ENCODE measurements at regions not wholly inside any gene's neighbourhood (a gene's known extent, or its start where the extent isn't known, plus 50 kb on each side); places are given as distances from the start of the nearest gene placed in this dataset.

DNA sequence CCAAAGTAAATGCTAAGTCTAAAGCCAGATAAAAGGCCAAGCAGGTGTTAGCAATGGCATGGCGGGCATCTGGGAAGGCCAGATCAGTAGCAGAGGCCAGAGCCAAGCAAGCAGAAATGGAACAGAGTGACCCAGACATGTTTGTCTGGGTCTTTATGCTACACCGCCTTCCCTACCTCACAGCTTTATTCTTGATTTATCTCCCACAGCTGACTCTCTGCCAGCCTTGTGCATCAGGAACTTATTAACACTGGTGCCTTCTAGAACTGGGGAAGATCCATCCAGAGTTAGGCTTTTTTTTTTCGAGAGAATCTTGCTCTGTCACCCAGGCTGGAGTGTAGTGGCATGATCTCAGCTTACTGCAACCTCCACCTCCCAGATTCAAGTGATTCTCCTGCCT, 112.5 kb upstream of the SLC44A1 start:
- TF ChIP-seq POLR2AphosphoS5 (IDR thresholded peaks at IDR 0.05; ENCODE audit: borderline replicate concordance, low read depth, low read length) (no peak), EZH2 (IDR thresholded peaks at IDR 0.05) (no peak)

Data from SK-N-MC (cell line).